ENCODE measurements at regions not wholly inside any gene's neighbourhood (a gene's known extent, or its start where the extent isn't known, plus 50 kb on each side); places are given as distances from the start of the nearest gene placed in this dataset.

GRCh38 chrX:39507034-39507433 lies 590.7 kb downstream of the BCOR start:
- DNase-seq (ENCODE audit: low spot score) = no peak

GRCh38 chrX:39507617-39508299 lies 590.0 kb downstream of the BCOR start:
- DNase-seq (ENCODE audit: low spot score) = no peak

DNA sequence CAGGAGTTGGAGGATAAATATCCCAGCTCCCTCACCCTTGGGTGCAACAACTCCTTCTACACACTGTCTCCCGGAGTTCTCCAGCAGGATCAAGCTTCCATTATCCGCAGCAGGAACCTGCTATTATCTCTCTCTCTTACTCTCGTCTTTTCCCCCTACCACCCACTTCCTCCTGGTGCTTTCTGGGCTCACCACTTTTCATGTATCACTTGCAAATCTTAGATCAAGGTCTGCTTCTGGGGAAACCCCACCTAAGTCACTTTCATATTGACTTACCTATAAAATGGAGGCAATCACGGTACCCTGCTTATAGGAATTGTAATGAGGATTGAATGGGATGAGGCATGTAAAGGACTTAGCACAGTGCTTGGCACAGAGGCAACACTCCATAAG lies 589.5 kb downstream of the BCOR start:
- DNase-seq (ENCODE audit: low spot score) = no peak

DNA sequence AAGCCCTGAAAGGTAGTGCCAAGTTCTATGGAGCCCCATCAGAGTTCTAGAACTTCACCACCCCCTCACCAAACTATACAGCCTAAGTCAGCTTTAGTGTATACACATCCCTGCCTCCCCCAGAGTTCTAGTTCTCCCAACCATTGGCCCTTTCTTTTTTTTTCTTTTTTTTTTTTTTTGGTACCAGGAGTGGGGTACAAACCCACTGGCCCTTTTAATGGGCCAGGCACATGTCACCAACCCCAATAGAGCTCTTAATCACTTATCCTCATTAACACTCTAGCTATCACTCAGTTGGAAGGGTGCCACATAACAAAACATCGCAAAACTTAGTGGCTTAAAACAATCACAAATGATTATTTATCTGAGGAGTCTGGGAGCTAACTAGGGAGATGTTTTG lies 588.6 kb downstream of the BCOR start:
- no peak for DNase-seq (ENCODE audit: low spot score)

DNA sequence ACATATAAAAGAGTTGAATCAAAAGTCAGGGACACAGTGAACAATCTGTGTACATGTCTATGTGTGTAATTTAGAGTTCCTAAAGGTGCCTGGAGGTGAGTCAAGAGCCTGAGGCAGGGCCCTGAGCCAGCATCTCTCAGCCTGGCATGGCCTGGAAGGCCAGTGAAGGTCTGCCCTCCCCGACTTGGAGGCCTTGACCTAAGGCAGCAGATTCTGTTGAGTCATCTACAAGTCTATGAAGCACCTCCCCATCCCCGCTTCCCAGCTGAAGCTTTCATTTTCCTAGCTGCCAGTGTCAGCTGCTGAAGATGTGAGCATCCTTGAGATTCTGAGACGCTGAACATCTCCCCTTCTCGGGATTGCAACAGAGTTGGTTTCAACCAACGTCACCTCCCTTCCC lies 583.9 kb downstream of the BCOR start:
- DNase-seq (ENCODE audit: low spot score) = no peak

GRCh38 chrX:39514801-39515200 lies 583.0 kb downstream of the BCOR start:
- DNase-seq (ENCODE audit: low spot score) = no peak

DNA sequence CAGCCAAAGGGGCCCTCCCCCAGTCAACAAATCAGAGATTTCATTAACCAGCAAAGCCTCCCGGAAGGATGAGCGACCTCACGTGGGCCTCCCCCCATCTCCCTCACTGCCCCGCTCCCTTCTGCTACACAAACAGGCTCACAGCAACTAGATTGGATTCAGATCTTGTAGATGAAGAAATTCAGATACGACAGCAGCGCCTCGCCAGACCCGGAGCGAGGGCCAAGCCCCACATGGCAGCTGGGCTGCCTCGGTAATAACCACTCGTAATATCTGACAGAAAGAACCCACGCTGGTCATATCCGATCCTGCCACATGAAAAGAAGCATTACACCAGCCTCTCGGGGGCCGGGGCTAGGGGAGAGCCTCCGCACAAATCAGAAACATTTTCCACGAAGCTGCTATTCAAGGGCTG lies 581.3 kb downstream of the BCOR start:
- DNase-seq (ENCODE audit: low spot score) = no peak

DNA sequence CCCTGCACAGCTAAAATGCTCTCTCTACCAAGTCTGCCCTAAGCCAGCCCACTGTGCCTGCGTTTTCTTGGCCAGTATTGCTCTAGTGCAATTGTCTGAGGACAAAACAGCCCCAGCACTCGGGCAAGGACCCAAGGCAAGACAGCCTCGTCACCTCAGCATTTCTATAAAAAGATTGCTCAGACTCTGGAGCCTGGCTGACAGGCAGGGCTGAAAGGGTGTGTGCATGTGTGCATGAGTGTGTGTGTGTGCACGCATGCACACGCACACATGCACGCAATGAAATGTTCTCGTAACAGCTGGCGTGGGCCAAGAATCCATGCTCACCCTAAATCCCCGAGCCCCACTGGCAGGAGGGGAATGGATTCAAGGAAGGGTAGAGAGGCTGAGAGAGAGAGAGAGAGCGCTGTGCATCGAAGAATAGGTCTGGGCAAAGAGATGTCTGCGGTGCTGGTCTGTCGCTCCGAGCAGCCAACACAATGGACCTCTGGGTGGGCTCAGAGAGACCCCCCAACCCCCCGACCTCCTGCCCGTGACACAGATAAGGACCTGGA lies 579.2 kb downstream of the BCOR start:
- no peak for DNase-seq (ENCODE audit: low spot score)

DNA sequence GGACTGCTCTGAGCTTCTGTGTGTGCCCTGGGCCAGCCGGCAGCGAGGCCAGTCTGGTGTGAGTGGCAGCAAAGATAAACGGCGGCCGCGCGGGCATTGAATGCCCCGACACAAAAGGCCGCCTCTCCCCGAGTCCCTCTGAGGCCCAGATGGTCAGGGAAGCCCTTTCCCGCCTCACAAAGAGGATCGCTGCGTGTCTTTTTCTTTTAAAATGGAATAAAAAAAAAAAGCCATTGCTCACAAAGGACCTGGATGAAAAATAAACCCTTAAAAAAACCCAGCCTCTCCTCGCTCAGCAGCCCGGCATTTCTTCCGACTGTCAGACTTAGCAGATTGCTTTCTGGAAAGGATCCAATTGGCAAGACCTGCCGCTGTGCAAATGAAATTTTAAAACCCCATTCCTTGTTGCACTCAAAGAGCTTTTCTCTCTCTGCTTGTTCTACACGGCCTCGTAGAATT lies 578.7 kb downstream of the BCOR start:
- no peak for DNase-seq (ENCODE audit: low spot score)

DNA sequence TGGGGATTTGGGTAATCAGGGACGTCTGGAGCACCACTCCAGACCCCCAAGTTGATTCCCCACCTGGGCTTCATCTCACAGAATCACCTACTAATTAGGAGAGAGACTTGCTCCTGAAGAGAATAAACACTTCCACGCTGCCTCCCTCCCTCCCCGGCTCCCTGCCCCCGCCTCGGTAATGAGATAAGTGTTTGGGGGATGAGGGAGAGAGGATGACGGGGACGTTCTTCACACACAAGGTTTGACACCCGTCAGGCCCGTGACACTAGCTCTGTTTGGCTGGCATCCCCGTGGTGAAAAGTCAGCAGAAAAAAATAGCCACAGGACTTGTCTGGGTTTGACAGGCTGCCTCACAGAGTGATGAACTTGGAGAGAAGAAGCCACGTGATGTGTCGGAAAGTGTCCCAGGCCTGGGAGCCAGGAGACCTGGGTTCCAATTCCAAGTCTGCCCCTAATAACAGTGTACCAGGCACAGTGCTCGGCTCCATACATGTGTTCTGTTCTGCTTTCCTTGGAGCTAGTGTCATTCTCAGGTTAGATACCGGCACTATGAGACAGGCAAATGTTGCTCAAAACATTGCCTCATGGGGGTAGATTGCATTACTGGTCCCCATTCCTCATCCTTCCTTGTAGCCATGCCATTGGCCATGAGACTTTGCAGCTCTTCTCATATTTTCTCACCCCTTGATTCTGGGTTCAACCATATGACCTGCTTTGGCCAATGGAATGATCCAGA lies 578.0 kb downstream of the BCOR start:
- DNase-seq (ENCODE audit: low spot score) = no peak

- no peak for DNase-seq (ENCODE audit: low spot score)
These were observed 572.0 kb downstream of the BCOR start for GRCh38 chrX:39525758-39526157.

DNA sequence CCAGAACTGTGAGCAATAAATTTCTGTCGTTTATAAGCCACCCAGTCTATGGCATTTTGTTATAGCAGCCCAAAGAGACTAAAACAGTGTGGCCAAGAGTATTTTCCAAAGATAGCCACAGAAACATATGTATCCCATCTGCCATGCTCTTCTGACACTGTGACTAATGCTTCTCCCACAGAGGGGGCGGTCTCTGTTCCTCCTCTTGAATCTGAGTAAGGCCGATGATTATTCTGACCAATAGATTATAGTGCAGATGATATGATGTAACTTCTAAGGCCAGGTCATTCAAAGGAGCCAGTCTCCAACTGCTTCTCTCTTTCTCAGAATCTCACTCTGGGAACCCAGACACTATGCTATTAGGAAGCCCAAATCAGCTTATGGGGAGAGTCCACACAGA lies 570.7 kb downstream of the BCOR start:
- DNase-seq (ENCODE audit: low spot score) = no peak

- no peak for DNase-seq (ENCODE audit: low spot score)
These were observed 569.4 kb downstream of the BCOR start for GRCh38 chrX:39528161-39528916.

DNA sequence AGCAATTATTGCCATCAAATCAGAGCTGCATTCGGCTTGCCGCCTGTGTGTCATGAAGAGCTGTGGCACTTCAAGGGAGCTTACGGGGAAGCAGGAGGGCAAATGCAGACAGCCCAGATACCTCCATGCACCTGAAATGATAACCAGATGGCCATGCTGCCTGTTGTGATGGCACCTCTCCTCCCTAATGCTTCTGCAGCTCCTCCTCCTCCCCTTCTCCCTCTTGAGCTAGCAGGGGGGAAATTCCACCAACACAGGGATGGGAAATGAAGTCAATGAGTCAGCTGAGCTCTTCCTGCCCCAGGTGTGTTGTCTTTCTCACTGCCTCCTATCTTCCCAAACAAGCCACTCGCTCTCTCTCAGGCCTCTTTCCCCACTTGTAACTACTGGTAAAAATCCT lies 565.0 kb downstream of the BCOR start:
- no peak for DNase-seq (ENCODE audit: low spot score)

DNA sequence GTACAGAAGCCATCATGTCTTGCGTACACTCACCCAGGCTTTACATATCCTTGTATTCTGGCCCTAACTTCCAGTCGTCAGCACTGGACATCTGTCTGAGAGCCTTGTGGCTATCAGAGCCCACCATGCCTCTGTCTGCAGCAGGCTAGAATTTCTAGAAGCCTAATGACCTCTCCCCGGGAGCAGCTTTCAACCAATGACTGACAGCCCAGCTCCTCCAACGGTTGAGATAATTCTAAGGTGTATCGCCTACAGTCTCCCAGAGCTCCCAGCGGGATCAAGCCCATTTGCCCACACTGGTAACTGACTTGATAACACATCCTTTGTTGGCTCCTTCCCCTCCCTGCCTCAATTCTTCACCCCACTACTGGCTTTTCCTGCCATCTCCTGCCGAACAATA lies 562.8 kb downstream of the BCOR start:
- DNase-seq (ENCODE audit: low spot score) = no peak

DNA sequence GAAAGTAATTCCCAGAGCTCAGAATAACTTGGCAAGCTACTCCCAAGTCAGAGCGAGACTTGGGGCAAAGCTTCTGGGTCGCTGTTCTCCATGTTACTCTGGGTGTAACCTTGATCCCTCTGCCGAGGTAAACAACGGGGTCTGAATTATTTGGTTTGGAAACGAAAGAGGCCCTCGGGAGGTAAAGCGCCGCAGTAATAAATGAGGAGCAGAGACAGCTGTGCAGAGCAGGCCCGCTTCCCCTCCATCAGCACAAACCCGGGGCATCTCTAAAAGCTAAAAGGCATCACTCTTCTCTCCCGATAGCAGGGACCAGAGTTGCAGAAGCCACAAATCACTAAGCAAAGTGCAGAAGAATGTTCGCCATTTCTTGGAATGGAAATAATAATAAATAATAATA lies 561.5 kb downstream of the BCOR start:
- DNase-seq (ENCODE audit: low spot score) = no peak

GRCh38 chrX:39541881-39542280 lies 555.9 kb downstream of the BCOR start:
- DNase-seq (ENCODE audit: low spot score) = no peak

DNA sequence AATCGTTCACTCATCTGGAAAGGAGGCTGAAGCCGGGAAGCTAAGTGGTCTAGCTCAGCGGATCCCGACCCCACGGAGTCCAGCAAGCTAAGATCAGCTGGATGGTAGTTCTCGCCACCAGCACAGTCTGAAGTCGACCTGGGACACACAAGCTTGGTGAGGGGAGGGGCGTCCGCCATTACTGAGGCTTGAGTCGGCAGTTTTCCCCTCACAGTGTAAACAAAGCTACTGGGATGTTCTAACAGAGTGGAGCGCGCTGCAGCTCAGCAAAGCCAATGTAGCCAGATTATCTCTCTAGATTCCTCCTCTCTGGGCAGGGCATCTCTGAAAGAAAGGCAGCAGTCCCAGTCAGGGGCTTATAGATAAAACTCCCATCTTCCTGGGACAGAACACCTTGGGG lies 555.4 kb downstream of the BCOR start:
- DNase-seq (ENCODE audit: low spot score) = no peak

DNA sequence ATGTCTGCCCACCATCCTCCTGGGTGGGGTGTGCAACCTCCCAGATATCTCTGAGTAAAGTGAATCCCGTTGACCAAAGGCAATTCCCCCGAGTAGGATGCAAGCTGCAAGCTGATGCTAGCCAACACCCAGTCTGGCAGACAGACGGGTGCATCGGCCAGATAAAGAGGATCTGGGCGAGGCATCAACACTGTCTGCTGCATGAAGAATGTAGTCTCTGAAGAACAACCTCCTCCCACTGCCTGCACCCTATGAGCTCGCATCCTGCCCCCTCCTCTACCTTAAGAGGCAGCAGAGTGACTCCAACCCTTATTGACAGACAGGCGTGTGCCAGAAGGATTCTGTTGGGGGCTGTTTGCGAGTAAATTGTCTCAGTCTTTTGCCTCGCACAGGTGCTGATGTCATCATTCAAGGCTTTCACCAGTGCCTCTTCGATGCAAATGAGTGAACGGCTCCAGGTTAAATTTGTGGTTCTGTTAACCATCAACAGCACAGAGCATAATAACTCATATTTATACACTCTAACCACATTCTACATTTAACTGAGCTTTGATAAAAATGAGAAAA lies 546.9 kb downstream of the BCOR start:
- no peak for DNase-seq (ENCODE audit: low spot score)

- DNase-seq (ENCODE audit: low spot score) = no peak
These were observed 546.0 kb downstream of the BCOR start for GRCh38 chrX:39551762-39552161.

- no peak for DNase-seq (ENCODE audit: low spot score)
These were observed 542.3 kb downstream of the BCOR start for GRCh38 chrX:39555431-39555830.

DNA sequence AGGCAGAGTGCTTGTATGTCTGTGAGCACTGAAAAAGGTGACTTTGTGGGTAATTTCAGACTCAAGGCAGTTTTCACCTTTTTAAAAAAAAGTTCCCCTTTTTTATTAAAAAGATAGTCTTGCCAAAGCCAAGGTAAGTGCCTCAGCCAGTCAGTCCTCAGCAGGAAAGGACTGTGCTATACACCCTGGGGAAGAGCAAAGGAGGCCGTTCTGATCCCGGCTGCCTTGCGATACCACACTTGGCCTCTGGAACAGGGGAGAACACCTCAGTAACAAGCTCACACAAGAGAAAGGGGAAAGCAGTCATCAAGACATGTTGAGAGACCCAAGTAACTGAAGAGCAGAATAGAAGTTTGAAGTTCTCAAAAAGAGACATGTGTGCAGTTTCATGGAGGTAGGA lies 541.7 kb downstream of the BCOR start:
- no peak for DNase-seq (ENCODE audit: low spot score)
